HG02973 (cell line): ENCODE measurements at regions not wholly inside any gene's neighbourhood (a gene's known extent, or its start where the extent isn't known, plus 50 kb on each side); places are given as distances from the start of the nearest gene placed in this dataset.

Experiments used
- ATAC-seq: cut with Tn5 transposase; IDR thresholded peaks from one replicate; pipeline ENCODE4 v1.9.1; 2021; ENCODE audit warnings: moderate library complexity; ENCODE audit not compliant: unreplicated experiment

- no peak for ATAC-seq
Observed at GRCh38 chr1:90161625-90162024, 166.7 kb downstream of the ZNF326 start.

- peak; percentile 64 for ATAC-seq
Observed at GRCh38 chr1:90155721-90156487, 161.0 kb downstream of the ZNF326 start.

- no peak for ATAC-seq
Observed at GRCh38 chr1:90154711-90155110, 159.8 kb downstream of the ZNF326 start.

GRCh38 chr1:90149101-90149500, 154.2 kb downstream of the ZNF326 start:
- ATAC-seq, result no peak

GRCh38 chr1:90147093-90147492, 152.2 kb downstream of the ZNF326 start:
- ATAC-seq, result no peak

GRCh38 chr1:90144820-90145219, 149.9 kb downstream of the ZNF326 start:
- no peak for ATAC-seq

DNA sequence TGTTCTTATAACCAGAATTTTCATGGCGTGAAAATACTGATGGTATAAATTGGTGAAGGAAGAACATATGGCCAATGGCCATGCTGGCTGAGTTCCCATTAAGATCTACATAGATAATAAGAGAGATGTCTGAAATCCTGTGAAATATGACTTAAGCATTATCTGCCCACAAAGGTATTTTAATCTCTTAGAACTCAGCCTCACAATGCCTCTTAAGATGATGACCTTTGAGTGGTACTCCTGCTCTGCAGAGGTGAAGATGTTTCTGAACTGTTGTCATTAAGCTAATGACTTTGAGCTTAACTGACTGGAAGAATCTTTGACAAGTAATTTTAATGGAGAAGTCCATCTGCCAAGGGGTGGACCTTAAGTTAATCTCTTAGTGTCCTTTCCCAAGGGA, 148.7 kb downstream of the ZNF326 start:
- ATAC-seq, result no peak

- no peak for ATAC-seq
Observed at GRCh38 chr1:90142697-90143096, 147.8 kb downstream of the ZNF326 start.

GRCh38 chr1:90139837-90140236, 144.9 kb downstream of the ZNF326 start:
- ATAC-seq, result no peak

DNA sequence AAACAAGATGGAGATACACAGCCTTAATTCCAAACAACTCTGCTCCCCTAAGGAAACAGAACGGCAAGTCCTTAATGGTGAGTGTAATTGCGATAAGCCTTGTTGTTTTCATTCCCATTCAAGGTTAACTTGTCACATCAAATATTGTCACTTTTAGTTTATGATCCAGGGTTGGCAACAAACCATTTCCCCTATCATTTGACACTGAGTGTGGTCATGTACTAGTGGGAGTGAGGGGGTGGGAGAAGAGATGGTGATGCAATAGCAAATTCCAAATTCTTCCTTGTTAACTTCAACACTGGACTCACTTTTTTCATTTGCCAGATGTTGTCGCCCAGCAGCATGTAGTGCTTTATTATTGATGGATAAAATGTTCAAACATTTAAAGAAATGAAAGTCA, 140.4 kb downstream of the ZNF326 start:
- no peak for ATAC-seq

DNA sequence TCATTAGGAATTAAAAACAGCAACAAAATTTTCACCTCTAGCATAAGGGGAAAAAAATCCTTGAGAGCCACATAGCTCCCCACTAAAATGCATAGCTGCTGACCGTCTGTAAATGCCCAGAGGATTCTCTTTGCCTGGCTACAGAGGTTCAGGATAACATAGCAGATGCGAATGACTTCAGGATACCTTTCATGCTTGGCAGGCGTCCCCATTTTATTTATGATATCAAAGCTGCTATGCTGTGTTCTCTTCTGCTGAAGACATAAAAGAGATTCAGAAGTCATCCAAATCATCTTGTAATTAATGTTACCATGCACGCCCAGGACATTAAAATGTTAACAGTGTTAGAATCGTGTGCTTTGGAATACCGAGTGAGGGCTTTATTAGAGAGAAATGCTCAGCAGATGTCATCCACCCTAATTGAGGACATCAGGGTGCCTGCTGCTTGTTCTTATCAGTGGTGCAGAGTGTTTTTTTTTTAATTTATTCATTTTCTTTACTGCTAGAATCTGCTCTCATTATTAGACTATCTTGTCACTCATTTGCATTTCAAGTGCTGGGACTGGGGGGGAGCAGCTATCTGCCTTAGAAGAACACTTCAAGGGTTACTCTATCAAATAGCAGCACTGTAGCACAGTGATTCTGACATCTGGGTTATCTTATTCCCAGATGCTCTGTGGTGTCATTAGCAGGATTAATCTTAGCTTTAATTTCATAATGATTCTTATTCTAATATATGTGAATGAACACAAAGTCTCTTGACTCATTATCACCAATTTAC, 139.5 kb downstream of the ZNF326 start:
- no peak for ATAC-seq

- no peak for ATAC-seq
Observed at GRCh38 chr1:90133133-90133532, 138.2 kb downstream of the ZNF326 start.

DNA sequence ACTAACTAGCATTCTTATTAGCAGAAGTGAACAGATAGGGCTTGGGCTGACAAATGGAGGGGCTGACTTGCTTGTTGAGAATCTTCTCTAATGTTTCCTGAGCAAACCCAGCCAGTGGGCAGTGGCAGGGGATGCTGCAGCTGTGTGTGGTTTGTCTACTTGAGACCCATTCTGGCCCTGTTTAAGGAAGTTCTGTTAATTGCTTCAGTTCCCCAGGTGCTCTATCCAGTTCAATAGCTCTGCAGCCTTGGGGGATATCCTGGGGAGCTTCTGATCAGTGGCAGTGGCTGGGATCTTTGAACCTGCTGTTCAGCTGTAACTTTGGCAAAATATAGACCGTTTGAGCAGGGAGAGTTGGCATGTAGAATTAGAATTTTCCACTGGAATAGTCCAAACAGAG, 137.4 kb downstream of the ZNF326 start:
- ATAC-seq, result no peak

- ATAC-seq, result no peak
Observed at GRCh38 chr1:90127288-90127953, 132.5 kb downstream of the ZNF326 start.

DNA sequence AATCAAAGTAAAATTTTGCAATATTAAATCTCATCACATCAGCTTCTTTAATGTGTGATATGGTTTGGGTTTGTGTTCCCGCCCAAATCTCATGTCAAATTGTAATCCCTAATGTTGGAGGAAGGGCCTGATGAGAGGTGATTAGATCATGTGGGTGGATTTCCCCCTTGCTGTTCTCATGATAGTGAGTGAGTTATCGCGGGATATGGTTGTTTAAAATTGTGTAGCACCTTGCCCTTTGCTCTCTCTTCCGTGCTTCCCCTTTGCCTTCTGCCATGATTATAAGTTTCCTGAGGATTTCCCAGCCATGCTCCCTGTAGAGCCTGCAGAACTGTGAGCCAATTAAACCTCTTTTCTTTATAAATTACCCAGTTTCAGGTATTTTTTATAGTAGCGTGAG, 131.9 kb downstream of the ZNF326 start:
- ATAC-seq, result no peak

DNA sequence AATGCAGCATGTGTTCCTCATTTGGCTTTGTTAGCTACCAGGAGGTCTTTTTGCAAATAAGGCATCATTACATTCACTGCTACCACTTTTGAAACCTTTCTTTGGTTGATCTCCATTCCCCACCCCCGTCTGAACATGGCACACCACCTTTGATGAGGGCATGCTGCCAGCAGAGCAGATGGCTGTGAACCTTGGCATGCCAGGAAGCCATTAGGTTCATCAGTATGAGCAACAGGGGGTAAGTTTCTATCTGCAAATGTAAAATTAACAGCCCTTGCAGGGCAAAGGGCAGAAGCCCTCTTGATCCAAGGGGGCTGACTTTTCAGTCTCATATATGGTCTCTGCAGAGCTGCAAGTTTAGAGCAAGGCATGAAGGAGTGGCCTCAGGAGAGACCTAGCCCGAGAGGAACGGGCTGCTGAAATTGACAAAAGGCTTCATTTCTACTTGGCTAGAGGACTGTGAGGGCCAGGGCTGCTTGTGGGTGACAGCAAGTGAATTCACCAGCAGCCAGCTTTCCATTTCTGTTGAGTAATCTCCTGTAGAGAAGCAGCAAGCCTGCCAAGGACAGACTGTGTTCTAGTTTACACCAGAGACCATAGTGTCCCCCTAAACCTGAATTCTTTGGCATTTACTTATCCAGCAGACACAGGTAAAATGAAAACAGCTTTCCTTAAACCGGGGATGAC, 127.9 kb downstream of the ZNF326 start:
- ATAC-seq, result no peak

DNA sequence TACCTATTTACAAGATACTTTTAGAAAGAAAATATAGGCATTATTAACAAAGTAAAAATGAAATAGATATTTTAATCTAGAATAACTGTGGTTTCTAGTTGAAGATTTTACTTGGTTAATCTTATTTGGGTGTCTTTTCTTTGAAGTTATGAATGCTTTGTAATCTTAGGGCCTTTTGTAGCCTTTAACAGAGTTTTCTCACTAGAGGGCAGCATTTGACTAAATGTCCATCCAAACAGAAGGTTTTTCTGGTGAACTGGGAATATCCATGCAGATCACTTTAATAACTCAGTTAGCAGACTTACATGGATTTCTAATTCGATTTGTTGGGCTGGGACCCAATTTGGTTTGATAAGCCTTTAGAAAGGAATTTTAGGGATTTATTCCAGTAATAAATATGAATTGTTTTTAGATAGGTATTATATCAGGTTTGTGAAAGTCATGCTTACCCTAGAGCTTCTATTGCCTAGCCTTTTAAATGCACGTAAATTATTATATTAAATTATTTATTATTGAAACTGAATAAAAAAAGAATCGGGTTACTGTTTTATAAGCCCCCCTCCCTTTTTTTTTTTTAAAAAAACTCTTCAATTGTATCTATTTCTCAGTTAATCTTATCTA, 119.7 kb downstream of the ZNF326 start:
- no peak for ATAC-seq

DNA sequence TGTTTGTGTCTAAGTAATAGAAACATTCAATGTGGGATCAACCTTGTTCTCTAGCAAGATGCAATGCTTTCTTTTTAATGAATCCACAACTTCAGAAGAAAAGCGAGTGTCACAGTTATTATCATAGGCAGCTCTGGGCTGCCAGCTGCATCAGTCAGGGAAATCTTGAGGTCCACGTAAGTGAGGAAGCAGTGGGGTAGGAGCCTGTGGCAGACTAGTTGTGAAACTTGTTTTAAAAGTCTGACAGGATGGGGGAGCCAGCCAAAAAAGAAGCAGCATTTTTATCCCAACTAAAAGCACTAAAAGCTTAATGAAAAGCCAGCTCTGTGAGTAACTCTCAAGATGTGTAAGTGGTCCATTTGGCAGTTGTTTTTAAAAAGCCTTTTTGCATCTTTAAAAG, 113.1 kb downstream of the ZNF326 start:
- no peak for ATAC-seq

GRCh38 chr1:90106311-90106710, 111.4 kb downstream of the ZNF326 start:
- no peak for ATAC-seq

GRCh38 chr1:90104941-90105538, 110.1 kb downstream of the ZNF326 start:
- ATAC-seq, result no peak
